SK-N-SH (cell line): ENCODE measurements at regions not wholly inside any gene's neighbourhood (a gene's known extent, or its start where the extent isn't known, plus 50 kb on each side); places are given as distances from the start of the nearest gene placed in this dataset.

ENCODE experiments used
- CTCF ChIA-PET: fragments of 300-600, 350-600 bp; formaldehyde crosslinking; extraction: SDS; loops from one replicate; lab custom pipeline; 2021; lab: Yijun Ruan, JAX
- POLR2A ChIA-PET: fragments of 350-600 bp; sonication (Branson Sonifier 250); formaldehyde crosslinking; extraction: SDS; loops from one replicate; lab custom pipeline; 2020; ENCODE audit warnings: antibody characterized with exemption, inconsistent platforms; lab: Yijun Ruan, JAX
- DNase-seq: peaks from one replicate; pipeline ENCODE4 v3.0.0; 2012
- H2AFZ ChIP-seq: fragments of 200-600 bp; sonication (generic); 2 replicates; pipeline ENCODE4 v1.8.1; 2016; ENCODE audit warnings: antibody characterized with exemption, mild to moderate bottlenecking, low read depth
- H3F3A ChIP-seq: fragments of 200-600 bp; sonication (generic); replicated peaks from 2 replicates; pipeline ENCODE3; 2016; ENCODE audit warnings: antibody characterized with exemption, mild to moderate bottlenecking; ENCODE audit not compliant: insufficient read depth
- H3K27ac ChIP-seq, 2 experiments: fragments of 200-500 bp in 1 of 2; fragments of 200-600 bp in 1 of 2; sonication (Bioruptor generic) in 1 of 2; sonication (generic), shearing (Covaris generic) in 1 of 2; 2 replicates each; pipeline versions ENCODE4 v1.5.1 to v1.6.1; 2014 to 2016; ENCODE audit warnings: low read depth in 2 of 2, inconsistent platforms in 1 of 2, low read length in 1 of 2, mild to moderate bottlenecking in 1 of 2, mixed read lengths in 1 of 2
- H3K27me3 ChIP-seq: fragments of 200-600 bp; sonication (generic), shearing (Covaris generic); 2 replicates; pipeline ENCODE4 v1.6.1; 2016; ENCODE audit warnings: mixed run types; ENCODE audit not compliant: insufficient read depth
- H3K36me3 ChIP-seq, 2 experiments: fragments of 200-500 bp in 1 of 2; fragments of 200-600 bp in 1 of 2; sonication (Bioruptor generic) in 1 of 2; sonication (generic) in 1 of 2; replicated peaks in 1 of 2; 2 replicates each; pipeline versions ENCODE3 to v1.5.1; 2014 to 2016; ENCODE audit warnings: low read length in 1 of 2, mild to moderate bottlenecking in 1 of 2; ENCODE audit not compliant: insufficient read depth in 2 of 2, control insufficient read depth in 1 of 2
- H3K4me1 ChIP-seq, 2 experiments: fragments of 200-500 bp in 1 of 2; fragments of 200-600 bp in 1 of 2; sonication (Bioruptor generic) in 1 of 2; sonication (generic), shearing (Covaris generic) in 1 of 2; 2 replicates each; pipeline versions ENCODE4 v1.5.1 to v1.6.1; 2014 to 2016; ENCODE audit warnings: low read depth in 1 of 2, low read length in 1 of 2, mixed run types in 1 of 2; ENCODE audit not compliant: insufficient read depth in 2 of 2, control insufficient read depth in 1 of 2
- H3K4me2 ChIP-seq: fragments of 200-600 bp; sonication (generic), shearing (Covaris generic); 2 replicates; pipeline ENCODE4 v1.6.1; 2017; ENCODE audit warnings: mixed run types
- H3K4me3 ChIP-seq, 2 experiments: fragments of 200-500 bp in 1 of 2; fragments of 200-600 bp in 1 of 2; sonication (Bioruptor generic) in 1 of 2; sonication (generic), shearing (Covaris generic) in 1 of 2; 2 replicates each; pipeline versions ENCODE4 v1.5.1 to v1.8.1; 2014 to 2016; ENCODE audit warnings: low read depth in 2 of 2, inconsistent platforms in 1 of 2, low read length in 1 of 2, mild to moderate bottlenecking in 1 of 2, mixed read lengths in 1 of 2, moderate library complexity in 1 of 2
- H3K79me2 ChIP-seq: fragments of 200-600 bp; sonication (generic); 2 replicates; pipeline ENCODE4 v1.8.1; 2017; ENCODE audit warnings: mild to moderate bottlenecking; ENCODE audit not compliant: insufficient read depth
- H3K9ac ChIP-seq: fragments of 200-600 bp; sonication (generic); 2 replicates; pipeline ENCODE4 v1.6.1; 2017; ENCODE audit warnings: mixed run types
- H3K9me2 ChIP-seq: fragments of 200-600 bp; sonication (generic); 2 replicates; pipeline ENCODE4 v1.6.1; 2017; ENCODE audit warnings: mixed run types
- H3K9me3 ChIP-seq: fragments of 200-600 bp; sonication (generic); 2 replicates; pipeline ENCODE4 v1.6.1; 2017; ENCODE audit warnings: mixed run types, mild to moderate bottlenecking, moderate library complexity
- H4K20me1 ChIP-seq: fragments of 200-600 bp; sonication (generic); 2 replicates; pipeline ENCODE4 v1.6.1; 2017; ENCODE audit warnings: mild to moderate bottlenecking, mixed run types; ENCODE audit not compliant: insufficient read depth
- EP300 ChIP-seq, 2 experiments: IDR thresholded peaks; 2 replicates each; pipeline versions ENCODE4 v1.4.0 to v1.6.1; 2012; ENCODE audit warnings: borderline replicate concordance in 1 of 2, low read depth in 1 of 2, low read length in 1 of 2
- FOXJ3 ChIP-seq: sonication (generic); formaldehyde crosslinking; IDR thresholded peaks from 2 replicates; pipeline ENCODE4 v1.5.1; 2020; ENCODE audit warnings: mild to moderate bottlenecking, missing genetic modification reagents
- FOXM1 ChIP-seq: IDR thresholded peaks from 2 replicates; pipeline ENCODE4 v1.4.0; 2012; ENCODE audit warnings: low read depth, mild to moderate bottlenecking
- GABPA ChIP-seq: IDR thresholded peaks from 2 replicates; pipeline ENCODE4 v1.4.0; 2012; ENCODE audit warnings: low read depth, mild to moderate bottlenecking
- GATA2 ChIP-seq: sonication (generic); formaldehyde crosslinking; IDR thresholded peaks from 2 replicates; pipeline ENCODE4 v1.5.0; 2020; ENCODE audit warnings: mild to moderate bottlenecking, missing genetic modification reagents
- MEF2A ChIP-seq: IDR thresholded peaks from 2 replicates; pipeline ENCODE4 v1.4.0; 2012; ENCODE audit warnings: low read depth, borderline replicate concordance
- NFIC ChIP-seq: IDR thresholded peaks from 2 replicates; pipeline ENCODE4 v1.4.0; 2012; ENCODE audit warnings: borderline replicate concordance
- POLR2AphosphoS5 ChIP-seq: IDR thresholded peaks from 2 replicates; pipeline ENCODE4 v1.6.1; 2012; ENCODE audit warnings: low read depth, low read length
- RCOR1 ChIP-seq: fragments of 150-350 bp; IDR thresholded peaks from 2 replicates; pipeline ENCODE4 v1.6.1; 2017; ENCODE audit warnings: antibody characterized with exemption, low read length
- RXRA ChIP-seq: IDR thresholded peaks from 2 replicates; pipeline ENCODE4 v1.4.0; 2012; ENCODE audit warnings: low read depth, mild to moderate bottlenecking, borderline replicate concordance
- TAF1 ChIP-seq: IDR thresholded peaks from 2 replicates; pipeline ENCODE4 v1.6.1; 2012; ENCODE audit warnings: low read depth, mild to moderate bottlenecking, low read length, moderate library complexity, borderline replicate concordance
- TCF12 ChIP-seq: IDR thresholded peaks from 2 replicates; pipeline ENCODE4 v1.4.0; 2012
- TEAD4 ChIP-seq: IDR thresholded peaks from 2 replicates; pipeline ENCODE4 v1.4.0; 2012; ENCODE audit warnings: mild to moderate bottlenecking, borderline replicate concordance; ENCODE audit not compliant: insufficient read depth
- YY1 ChIP-seq: IDR thresholded peaks from 2 replicates; pipeline ENCODE4 v1.4.0; 2012; ENCODE audit warnings: low read depth, mild to moderate bottlenecking
- WGBS: methylation state at CpG from one replicate; pipeline ENCODE4 v1.1.6; 2017; ENCODE audit warnings: low lambda C conversion rate; 5-methylcytosine and 5-hydroxymethylcytosine counted together
- TF ChIP-seq, protein P1 (sequence below): IDR thresholded peaks from 2 replicates; pipeline ENCODE4 v1.4.0; 2012; ENCODE audit warnings: low read depth, borderline replicate concordance
- TF ChIP-seq, protein P2 (sequence below): IDR thresholded peaks from 2 replicates; pipeline ENCODE4 v1.6.1; 2012; ENCODE audit warnings: mild to moderate bottlenecking, low read depth, low read length, moderate library complexity
- TF ChIP-seq, protein P3 (sequence below): fragments of 200-600 bp; sonication (generic); IDR thresholded peaks from 2 replicates; pipeline ENCODE4 v1.6.1; 2017; ENCODE audit warnings: antibody characterized with exemption, mild to moderate bottlenecking, moderate library complexity
- TF ChIP-seq, protein P4 (sequence below): IDR thresholded peaks from 2 replicates; pipeline ENCODE4 v1.4.0; 2012; ENCODE audit warnings: low read depth, borderline replicate concordance
- TF ChIP-seq, protein P5 (sequence below): fragments of 150-350 bp; IDR thresholded peaks from 2 replicates; pipeline ENCODE4 v1.6.1; 2017; ENCODE audit warnings: antibody characterized with exemption, low read length, low read depth, borderline replicate concordance

DNA sequence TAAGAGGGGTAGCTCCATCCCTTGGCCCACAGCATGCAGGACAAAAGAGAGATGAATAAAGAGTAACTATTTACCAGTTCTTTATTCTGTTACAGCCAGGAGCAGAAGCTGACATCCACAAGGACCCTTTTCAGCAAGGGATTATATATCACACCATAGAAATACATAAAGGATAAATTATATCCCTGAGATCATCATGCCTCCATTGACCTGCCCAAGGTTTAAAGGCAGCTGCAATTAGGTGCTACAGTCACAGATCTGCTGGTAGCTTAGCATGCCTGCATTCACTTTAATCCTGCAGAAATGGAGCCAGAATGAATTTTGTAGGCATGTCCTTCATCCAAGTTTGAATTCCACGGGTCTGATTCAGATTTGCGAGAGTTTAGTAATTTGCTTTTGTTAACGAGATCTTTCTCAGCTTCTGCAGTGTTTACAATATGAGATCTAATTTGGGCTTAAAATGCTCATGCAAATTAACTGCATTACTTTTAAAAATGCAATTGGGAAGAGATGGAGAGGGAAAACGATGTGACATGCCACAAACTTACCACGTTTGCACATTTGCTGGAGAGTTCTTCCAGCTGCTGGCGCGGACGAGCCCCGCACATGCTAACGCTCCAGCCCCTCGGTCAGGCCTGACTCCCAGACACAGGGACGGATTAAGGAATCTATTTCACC, 327.0 kb upstream of the NOCT start:
- Histone ChIP-seq H3K4me3 (no peak overlapping the region), H4K20me1 (no peaks in the 10 kb centered on the region), H3K27me3 (no peaks in the 10 kb centered on the region; the same call in 1 of the 2 replicates), H2AFZ (no peak overlapping the region), H3K27ac (no peak overlapping the region), H3K9me2 (no peaks in the 10 kb centered on the region), H3K36me3 (no peaks in the 10 kb centered on the region), H3K79me2 (no peaks in the 10 kb centered on the region), H3K4me2 (no peak overlapping the region), H3K4me1 (peaks cover 0 to 13% of the 10 kb centered on the region in 2 experiments; a peak in 2 of 4 replicates), H3K9me3 (no peaks in the 10 kb centered on the region), H3F3A (no peaks in the 10 kb centered on the region), H3K9ac (no peak overlapping the region)
- POLR2A ChIA-PET, result no interaction called here
- TF ChIP-seq, protein P1, sequence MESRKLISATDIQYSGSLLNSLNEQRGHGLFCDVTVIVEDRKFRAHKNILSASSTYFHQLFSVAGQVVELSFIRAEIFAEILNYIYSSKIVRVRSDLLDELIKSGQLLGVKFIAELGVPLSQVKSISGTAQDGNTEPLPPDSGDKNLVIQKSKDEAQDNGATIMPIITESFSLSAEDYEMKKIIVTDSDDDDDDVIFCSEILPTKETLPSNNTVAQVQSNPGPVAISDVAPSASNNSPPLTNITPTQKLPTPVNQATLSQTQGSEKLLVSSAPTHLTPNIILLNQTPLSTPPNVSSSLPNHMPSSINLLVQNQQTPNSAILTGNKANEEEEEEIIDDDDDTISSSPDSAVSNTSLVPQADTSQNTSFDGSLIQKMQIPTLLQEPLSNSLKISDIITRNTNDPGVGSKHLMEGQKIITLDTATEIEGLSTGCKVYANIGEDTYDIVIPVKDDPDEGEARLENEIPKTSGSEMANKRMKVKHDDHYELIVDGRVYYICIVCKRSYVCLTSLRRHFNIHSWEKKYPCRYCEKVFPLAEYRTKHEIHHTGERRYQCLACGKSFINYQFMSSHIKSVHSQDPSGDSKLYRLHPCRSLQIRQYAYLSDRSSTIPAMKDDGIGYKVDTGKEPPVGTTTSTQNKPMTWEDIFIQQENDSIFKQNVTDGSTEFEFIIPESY, result no peak
- TF ChIP-seq POLR2AphosphoS5, result no peak
- TF ChIP-seq RCOR1, result no peak
- TF ChIP-seq, protein P2, sequence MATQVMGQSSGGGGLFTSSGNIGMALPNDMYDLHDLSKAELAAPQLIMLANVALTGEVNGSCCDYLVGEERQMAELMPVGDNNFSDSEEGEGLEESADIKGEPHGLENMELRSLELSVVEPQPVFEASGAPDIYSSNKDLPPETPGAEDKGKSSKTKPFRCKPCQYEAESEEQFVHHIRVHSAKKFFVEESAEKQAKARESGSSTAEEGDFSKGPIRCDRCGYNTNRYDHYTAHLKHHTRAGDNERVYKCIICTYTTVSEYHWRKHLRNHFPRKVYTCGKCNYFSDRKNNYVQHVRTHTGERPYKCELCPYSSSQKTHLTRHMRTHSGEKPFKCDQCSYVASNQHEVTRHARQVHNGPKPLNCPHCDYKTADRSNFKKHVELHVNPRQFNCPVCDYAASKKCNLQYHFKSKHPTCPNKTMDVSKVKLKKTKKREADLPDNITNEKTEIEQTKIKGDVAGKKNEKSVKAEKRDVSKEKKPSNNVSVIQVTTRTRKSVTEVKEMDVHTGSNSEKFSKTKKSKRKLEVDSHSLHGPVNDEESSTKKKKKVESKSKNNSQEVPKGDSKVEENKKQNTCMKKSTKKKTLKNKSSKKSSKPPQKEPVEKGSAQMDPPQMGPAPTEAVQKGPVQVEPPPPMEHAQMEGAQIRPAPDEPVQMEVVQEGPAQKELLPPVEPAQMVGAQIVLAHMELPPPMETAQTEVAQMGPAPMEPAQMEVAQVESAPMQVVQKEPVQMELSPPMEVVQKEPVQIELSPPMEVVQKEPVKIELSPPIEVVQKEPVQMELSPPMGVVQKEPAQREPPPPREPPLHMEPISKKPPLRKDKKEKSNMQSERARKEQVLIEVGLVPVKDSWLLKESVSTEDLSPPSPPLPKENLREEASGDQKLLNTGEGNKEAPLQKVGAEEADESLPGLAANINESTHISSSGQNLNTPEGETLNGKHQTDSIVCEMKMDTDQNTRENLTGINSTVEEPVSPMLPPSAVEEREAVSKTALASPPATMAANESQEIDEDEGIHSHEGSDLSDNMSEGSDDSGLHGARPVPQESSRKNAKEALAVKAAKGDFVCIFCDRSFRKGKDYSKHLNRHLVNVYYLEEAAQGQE, result no peak
- TF ChIP-seq RXRA, result no peak
- no peak for TF ChIP-seq MEF2A
- TF ChIP-seq GATA2 (CRISPR knock-in tag), result no peak
- no peak for TF ChIP-seq YY1
- TF ChIP-seq, protein P3, sequence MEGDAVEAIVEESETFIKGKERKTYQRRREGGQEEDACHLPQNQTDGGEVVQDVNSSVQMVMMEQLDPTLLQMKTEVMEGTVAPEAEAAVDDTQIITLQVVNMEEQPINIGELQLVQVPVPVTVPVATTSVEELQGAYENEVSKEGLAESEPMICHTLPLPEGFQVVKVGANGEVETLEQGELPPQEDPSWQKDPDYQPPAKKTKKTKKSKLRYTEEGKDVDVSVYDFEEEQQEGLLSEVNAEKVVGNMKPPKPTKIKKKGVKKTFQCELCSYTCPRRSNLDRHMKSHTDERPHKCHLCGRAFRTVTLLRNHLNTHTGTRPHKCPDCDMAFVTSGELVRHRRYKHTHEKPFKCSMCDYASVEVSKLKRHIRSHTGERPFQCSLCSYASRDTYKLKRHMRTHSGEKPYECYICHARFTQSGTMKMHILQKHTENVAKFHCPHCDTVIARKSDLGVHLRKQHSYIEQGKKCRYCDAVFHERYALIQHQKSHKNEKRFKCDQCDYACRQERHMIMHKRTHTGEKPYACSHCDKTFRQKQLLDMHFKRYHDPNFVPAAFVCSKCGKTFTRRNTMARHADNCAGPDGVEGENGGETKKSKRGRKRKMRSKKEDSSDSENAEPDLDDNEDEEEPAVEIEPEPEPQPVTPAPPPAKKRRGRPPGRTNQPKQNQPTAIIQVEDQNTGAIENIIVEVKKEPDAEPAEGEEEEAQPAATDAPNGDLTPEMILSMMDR, result no peak
- TF ChIP-seq TCF12, result no peak
- no peak for TF ChIP-seq NFIC
- no peak for TF ChIP-seq FOXJ3 (CRISPR knock-in tag)
- no peak for TF ChIP-seq TEAD4
- TF ChIP-seq, protein P4, sequence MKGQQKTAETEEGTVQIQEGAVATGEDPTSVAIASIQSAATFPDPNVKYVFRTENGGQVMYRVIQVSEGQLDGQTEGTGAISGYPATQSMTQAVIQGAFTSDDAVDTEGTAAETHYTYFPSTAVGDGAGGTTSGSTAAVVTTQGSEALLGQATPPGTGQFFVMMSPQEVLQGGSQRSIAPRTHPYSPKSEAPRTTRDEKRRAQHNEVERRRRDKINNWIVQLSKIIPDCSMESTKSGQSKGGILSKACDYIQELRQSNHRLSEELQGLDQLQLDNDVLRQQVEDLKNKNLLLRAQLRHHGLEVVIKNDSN, result no peak
- TF ChIP-seq EP300 (IDR thresholded peaks at IDR 0.05; ENCODE audit: borderline replicate concordance in 1 of 2, low read depth in 1 of 2, low read length in 1 of 2), result no peak
- TF ChIP-seq, protein P5, sequence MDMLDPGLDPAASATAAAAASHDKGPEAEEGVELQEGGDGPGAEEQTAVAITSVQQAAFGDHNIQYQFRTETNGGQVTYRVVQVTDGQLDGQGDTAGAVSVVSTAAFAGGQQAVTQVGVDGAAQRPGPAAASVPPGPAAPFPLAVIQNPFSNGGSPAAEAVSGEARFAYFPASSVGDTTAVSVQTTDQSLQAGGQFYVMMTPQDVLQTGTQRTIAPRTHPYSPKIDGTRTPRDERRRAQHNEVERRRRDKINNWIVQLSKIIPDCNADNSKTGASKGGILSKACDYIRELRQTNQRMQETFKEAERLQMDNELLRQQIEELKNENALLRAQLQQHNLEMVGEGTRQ, result no peak
- no peak for TF ChIP-seq GABPA
- no peak for TF ChIP-seq TAF1
- no peak for TF ChIP-seq FOXM1
- DNase-seq, result no peak
- 75% methylated on average over 12 of the region's 12 CpGs for WGBS
- CTCF ChIA-PET, result interaction anchor here (0.8 to 3.6 kb wide), 8 partner anchors 8 to 604 kb away, joined by 3 to 9 read pairs (median 4); no protein-coding TSS in a partner anchor
